GM12878 (cell line): ENCODE measurements at regions not wholly inside any gene's neighbourhood (a gene's known extent, or its start where the extent isn't known, plus 50 kb on each side); places are given as distances from the start of the nearest gene placed in this dataset.

Source experiments
- DPF2 ChIP-seq: fragments of 450-650 bp; IDR thresholded peaks from 2 replicates; pipeline ENCODE4 v1.6.1; 2017; ENCODE audit warnings: mild to moderate bottlenecking
- HCFC1 ChIP-seq: fragments of 150-350 bp; IDR thresholded peaks from 2 replicates; pipeline ENCODE4 v1.6.1; 2014; ENCODE audit warnings: low read length
- PAX5 ChIP-seq: IDR thresholded peaks from 2 replicates; pipeline ENCODE4 v1.6.1; 2011; ENCODE audit warnings: low read depth, low read length, borderline replicate concordance
- SMC3 ChIP-seq: IDR thresholded peaks from 2 replicates; pipeline ENCODE4 v1.6.1; 2011; ENCODE audit warnings: low read length, improper control_type of control experiment, borderline replicate concordance
- TF ChIP-seq, protein P1 (sequence below): fragments of 150-350 bp; IDR thresholded peaks from 2 replicates; pipeline ENCODE4 v1.6.1; 2016; ENCODE audit warnings: low read depth, low read length
- TF ChIP-seq, protein P2 (sequence below): IDR thresholded peaks from 2 replicates; pipeline ENCODE4 v1.6.1; 2012; ENCODE audit warnings: low read length, inconsistent platforms
- TF ChIP-seq, protein P3 (sequence below): fragments of 450-650 bp; IDR thresholded peaks from 2 replicates; pipeline ENCODE4 v1.6.1; 2018; ENCODE audit warnings: mild to moderate bottlenecking, low read depth, moderate library complexity; ENCODE audit not compliant: partially characterized antibody

DNA sequence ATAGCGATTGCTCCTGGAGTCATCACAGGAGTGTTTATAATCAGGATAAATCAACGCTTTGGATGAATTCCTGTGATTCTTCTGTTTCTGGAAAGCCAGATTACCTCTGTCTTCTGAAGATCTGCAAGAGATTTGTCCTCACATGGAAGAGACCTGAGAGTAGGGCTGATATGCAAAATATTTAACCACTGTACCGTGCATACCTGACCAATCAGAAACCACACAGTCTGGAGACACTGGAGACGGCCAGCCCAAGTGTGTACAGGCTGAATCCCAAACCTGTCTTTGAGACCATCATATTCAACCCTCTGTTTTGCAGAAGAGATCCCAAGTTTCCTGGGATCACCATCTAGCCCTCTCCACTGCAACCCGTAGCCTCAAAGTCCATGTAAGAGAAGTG is 50.4 kb upstream of the WT1 start (continued):
- TF ChIP-seq, protein P1, sequence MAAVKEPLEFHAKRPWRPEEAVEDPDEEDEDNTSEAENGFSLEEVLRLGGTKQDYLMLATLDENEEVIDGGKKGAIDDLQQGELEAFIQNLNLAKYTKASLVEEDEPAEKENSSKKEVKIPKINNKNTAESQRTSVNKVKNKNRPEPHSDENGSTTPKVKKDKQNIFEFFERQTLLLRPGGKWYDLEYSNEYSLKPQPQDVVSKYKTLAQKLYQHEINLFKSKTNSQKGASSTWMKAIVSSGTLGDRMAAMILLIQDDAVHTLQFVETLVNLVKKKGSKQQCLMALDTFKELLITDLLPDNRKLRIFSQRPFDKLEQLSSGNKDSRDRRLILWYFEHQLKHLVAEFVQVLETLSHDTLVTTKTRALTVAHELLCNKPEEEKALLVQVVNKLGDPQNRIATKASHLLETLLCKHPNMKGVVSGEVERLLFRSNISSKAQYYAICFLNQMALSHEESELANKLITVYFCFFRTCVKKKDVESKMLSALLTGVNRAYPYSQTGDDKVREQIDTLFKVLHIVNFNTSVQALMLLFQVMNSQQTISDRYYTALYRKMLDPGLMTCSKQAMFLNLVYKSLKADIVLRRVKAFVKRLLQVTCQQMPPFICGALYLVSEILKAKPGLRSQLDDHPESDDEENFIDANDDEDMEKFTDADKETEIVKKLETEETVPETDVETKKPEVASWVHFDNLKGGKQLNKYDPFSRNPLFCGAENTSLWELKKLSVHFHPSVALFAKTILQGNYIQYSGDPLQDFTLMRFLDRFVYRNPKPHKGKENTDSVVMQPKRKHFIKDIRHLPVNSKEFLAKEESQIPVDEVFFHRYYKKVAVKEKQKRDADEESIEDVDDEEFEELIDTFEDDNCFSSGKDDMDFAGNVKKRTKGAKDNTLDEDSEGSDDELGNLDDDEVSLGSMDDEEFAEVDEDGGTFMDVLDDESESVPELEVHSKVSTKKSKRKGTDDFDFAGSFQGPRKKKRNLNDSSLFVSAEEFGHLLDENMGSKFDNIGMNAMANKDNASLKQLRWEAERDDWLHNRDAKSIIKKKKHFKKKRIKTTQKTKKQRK = no peak
- TF ChIP-seq SMC3 (no peak), DPF2 (no peak), HCFC1 (no peak), PAX5 (no peak)
- TF ChIP-seq, protein P2, sequence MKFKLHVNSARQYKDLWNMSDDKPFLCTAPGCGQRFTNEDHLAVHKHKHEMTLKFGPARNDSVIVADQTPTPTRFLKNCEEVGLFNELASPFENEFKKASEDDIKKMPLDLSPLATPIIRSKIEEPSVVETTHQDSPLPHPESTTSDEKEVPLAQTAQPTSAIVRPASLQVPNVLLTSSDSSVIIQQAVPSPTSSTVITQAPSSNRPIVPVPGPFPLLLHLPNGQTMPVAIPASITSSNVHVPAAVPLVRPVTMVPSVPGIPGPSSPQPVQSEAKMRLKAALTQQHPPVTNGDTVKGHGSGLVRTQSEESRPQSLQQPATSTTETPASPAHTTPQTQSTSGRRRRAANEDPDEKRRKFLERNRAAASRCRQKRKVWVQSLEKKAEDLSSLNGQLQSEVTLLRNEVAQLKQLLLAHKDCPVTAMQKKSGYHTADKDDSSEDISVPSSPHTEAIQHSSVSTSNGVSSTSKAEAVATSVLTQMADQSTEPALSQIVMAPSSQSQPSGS = no peak
- TF ChIP-seq, protein P3, sequence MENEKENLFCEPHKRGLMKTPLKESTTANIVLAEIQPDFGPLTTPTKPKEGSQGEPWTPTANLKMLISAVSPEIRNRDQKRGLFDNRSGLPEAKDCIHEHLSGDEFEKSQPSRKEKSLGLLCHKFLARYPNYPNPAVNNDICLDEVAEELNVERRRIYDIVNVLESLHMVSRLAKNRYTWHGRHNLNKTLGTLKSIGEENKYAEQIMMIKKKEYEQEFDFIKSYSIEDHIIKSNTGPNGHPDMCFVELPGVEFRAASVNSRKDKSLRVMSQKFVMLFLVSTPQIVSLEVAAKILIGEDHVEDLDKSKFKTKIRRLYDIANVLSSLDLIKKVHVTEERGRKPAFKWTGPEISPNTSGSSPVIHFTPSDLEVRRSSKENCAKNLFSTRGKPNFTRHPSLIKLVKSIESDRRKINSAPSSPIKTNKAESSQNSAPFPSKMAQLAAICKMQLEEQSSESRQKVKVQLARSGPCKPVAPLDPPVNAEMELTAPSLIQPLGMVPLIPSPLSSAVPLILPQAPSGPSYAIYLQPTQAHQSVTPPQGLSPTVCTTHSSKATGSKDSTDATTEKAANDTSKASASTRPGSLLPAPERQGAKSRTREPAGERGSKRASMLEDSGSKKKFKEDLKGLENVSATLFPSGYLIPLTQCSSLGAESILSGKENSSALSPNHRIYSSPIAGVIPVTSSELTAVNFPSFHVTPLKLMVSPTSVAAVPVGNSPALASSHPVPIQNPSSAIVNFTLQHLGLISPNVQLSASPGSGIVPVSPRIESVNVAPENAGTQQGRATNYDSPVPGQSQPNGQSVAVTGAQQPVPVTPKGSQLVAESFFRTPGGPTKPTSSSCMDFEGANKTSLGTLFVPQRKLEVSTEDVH = no peak
